ENCODE measurements at regions not wholly inside any gene's neighbourhood (a gene's known extent, or its start where the extent isn't known, plus 50 kb on each side); places are given as distances from the start of the nearest gene placed in this dataset.

GRCh38 chr1:232450615-232451014 lies 179.3 kb downstream of the SIPA1L2 start:
- H3K27ac ChIP-seq, result no peak overlapping the region
- DNase-seq, result no peak
- intact Hi-C loops (cut with DNase I; ENCODE audit: low total_unique reads), result no loop called here
- TF ChIP-seq CTCF (IDR thresholded peaks at IDR 0.05), result no peak
- H3K4me3 ChIP-seq, result no peak overlapping the region
- H3K36me3 ChIP-seq, result peaks cover 0 to under 1% (median 0%) of the 10 kb centered on the region in 3 donors
- H3K27me3 ChIP-seq, result no peaks in the 10 kb centered on the region
- H3K4me1 ChIP-seq, result no peaks in the 10 kb centered on the region
- H3K9me3 ChIP-seq, result no peaks in the 10 kb centered on the region

GRCh38 chr1:232447125-232447524 lies 182.8 kb downstream of the SIPA1L2 start:
- no peaks in the 10 kb centered on the region for H3K4me1 ChIP-seq
- DNase-seq, result no peak
- no peaks in the 10 kb centered on the region for H3K27me3 ChIP-seq
- no peak overlapping the region for H3K27ac ChIP-seq
- no peaks in the 10 kb centered on the region for H3K9me3 ChIP-seq
- TF ChIP-seq CTCF (IDR thresholded peaks at IDR 0.05), result no peak
- intact Hi-C loops (cut with DNase I; ENCODE audit: low total_unique reads), result no loop called here
- H3K36me3 ChIP-seq, result peaks cover 0 to 6% (median 4%) of the 10 kb centered on the region in 3 donors
- no peak overlapping the region for H3K4me3 ChIP-seq

DNA sequence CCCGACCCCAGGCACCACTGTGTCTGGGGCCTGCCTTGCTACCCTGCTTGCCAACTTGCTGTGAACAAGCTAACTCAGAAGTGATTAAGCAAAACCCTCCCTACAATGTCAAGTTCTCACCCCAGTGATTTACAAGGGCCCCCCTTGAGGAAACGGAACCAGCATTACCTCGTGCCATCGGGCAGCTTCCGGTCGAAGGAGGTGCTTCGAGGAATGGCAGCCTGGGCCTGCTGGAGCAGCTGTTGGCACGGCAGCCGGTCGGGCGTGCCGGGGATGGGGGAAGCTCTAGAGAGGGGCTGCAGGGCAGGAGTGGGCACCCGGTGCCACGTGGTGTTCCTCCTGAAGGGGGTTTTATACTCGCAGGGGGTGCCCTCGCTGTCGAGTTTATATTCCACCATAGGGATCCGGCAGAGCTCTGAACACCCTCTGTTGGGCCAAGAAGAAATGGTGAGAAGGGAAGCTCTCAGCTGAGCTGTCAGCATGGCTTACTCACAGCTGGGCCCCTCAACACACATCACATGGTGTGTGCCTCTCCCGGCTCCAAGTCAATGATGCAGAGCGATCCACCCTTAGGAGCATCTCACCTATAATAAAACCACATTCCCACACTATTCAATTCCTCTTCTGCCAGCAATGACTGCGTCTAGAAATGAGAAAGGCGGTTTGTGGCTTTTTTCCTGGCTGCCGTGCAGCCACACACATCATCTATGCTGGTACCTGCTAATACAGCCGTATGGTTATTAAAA lies 184.4 kb downstream of the SIPA1L2 start:
- peaks cover 0 to 21% (median 15%) of the 10 kb centered on the region in 3 donors for H3K36me3 ChIP-seq
- no peak overlapping the region for H3K27ac ChIP-seq
- intact Hi-C loops (cut with DNase I; ENCODE audit: low total_unique reads), result no loop called here

DNA sequence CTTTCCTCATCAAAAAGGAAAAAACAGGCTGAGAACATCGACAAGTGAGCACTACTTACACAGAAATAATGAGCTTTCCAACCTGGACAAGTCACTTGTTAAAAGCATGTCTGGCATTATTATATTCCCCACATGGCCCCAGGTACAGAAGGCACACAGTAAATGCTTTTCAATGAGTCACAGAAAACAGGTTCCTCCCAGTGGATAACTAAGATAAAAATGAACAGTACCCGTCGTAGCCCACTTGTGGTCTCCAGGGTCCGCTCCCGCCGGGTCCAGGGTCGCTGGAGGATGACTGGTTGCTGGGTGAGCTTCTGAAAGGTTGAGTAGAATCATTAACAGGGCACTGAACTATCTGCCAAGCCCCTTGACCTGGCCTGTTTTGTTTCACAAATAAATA lies 186.6 kb downstream of the SIPA1L2 start:
- no peak for TF ChIP-seq CTCF (IDR thresholded peaks at IDR 0.05)
- H3K27ac ChIP-seq, result no peak overlapping the region
- intact Hi-C loops (cut with DNase I; ENCODE audit: low total_unique reads), result no loop called here
- H3K36me3 ChIP-seq, result peaks cover 0 to 28% (median 17%) of the 10 kb centered on the region in 3 donors
- H3K4me3 ChIP-seq, result no peak overlapping the region
- H3K9me3 ChIP-seq, result no peaks in the 10 kb centered on the region
- DNase-seq, result no peak
- H3K27me3 ChIP-seq, result no peaks in the 10 kb centered on the region
- H3K4me1 ChIP-seq, result no peaks in the 10 kb centered on the region

More for the DNA sequence above, 184.4 kb downstream of the SIPA1L2 start:
- no peak for TF ChIP-seq CTCF (IDR thresholded peaks at IDR 0.05)
- H3K27me3 ChIP-seq, result no peaks in the 10 kb centered on the region
- no peaks in the 10 kb centered on the region for H3K4me1 ChIP-seq
- no peak for DNase-seq
- H3K4me3 ChIP-seq, result no peak overlapping the region
- H3K9me3 ChIP-seq, result no peaks in the 10 kb centered on the region

- H3K9me3 ChIP-seq, result no peaks in the 10 kb centered on the region
- peaks cover 0 to 36% (median 17%) of the 10 kb centered on the region in 3 donors for H3K36me3 ChIP-seq
- no peaks in the 10 kb centered on the region for H3K27me3 ChIP-seq
- no peak overlapping the region for H3K4me3 ChIP-seq
- DNase-seq, result no peak
- intact Hi-C loops (cut with DNase I; ENCODE audit: low total_unique reads), result no loop called here
- H3K4me1 ChIP-seq, result peaks cover 0 to 3% (median under 1%) of the 10 kb centered on the region in 4 donors
- no peak for TF ChIP-seq CTCF (IDR thresholded peaks at IDR 0.05)
- H3K27ac ChIP-seq, result no peak overlapping the region
These were observed 188.9 kb downstream of the SIPA1L2 start for GRCh38 chr1:232441036-232441411.

Measured in tibial artery (tissue), 4 donors.